Muscle of leg (tissue), 3 donors: ENCODE measurements at regions not wholly inside any gene's neighbourhood (a gene's known extent, or its start where the extent isn't known, plus 50 kb on each side); places are given as distances from the start of the nearest gene placed in this dataset.
"Not testable (repeated sequence)": the region's sequence is repeated elsewhere in the genome, so short reads cannot be mapped to it uniquely, and the experiment has no call there.

Experiments
- DNase-seq: peaks from one replicate; pipeline ENCODE4 v3.0.0; 2013
- H3K27ac ChIP-seq: one replicate; pipeline ENCODE4 v1.5.1; 2013; ENCODE audit warnings: mild to moderate bottlenecking, low read length, control low read depth
- H3K27me3 ChIP-seq: one replicate; pipeline ENCODE4 v1.6.1; 2013; ENCODE audit warnings: low read length; ENCODE audit not compliant: control insufficient read depth, insufficient read depth
- H3K36me3 ChIP-seq: one replicate; pipeline ENCODE4 v1.6.1; 2013; ENCODE audit warnings: low read length; ENCODE audit not compliant: control insufficient read depth, insufficient read depth
- H3K4me1 ChIP-seq: one replicate; pipeline ENCODE4 v1.6.1; 2013; ENCODE audit warnings: low read length; ENCODE audit not compliant: control insufficient read depth, insufficient read depth
- H3K4me3 ChIP-seq: one replicate; pipeline ENCODE4 v1.5.1; 2013; ENCODE audit warnings: low read length, control low read depth
- H3K9me3 ChIP-seq: replicated peaks from 2 replicates; pipeline ENCODE4 v1.6.1; 2013; ENCODE audit warnings: low read depth, low read length; ENCODE audit not compliant: control insufficient read depth
- WGBS: methylation state at CpG from one replicate; pipeline ENCODE4 v1.1.5; 2013; ENCODE audit warnings: missing lambda C conversion rate; ENCODE audit not compliant: insufficient coverage; 5-methylcytosine and 5-hydroxymethylcytosine counted together

DNA sequence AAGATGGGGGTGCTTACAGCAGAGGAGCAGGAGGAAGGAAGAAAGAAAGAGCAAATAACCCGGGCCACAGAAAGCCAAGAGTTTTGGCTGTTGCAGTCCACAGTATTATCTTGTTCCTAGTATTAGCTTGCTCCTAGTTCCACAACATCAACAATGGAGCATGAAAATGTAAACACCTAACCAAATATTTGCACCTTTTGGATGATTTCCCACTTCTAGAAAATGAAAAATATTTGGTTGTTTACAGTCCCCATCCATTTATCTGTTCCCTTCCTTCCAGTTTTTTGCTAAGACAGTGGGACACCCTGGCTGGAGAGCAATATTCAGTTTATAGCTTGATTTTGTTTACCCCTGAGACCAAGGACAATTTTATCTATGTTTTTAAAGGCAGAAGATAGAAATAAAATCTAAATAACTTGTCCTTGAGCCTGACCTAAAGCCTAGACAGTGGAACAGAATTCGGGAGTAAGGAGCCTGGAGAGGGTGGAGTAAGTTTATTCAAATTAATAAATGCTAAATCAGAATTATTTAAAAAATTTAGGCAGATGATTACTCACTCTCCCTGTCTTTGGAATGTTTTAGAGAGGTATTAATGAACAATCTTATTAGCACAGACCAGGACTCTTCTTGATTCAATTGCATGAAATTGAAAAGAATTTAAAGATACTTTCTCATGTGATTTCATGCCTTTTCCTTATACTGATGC is 51.6 kb downstream of the RESF1 start:
- no peak for DNase-seq
- WGBS = no CpG with 5 or more reads among the region's 2 CpGs
- no peaks in the 10 kb centered on the region for H3K9me3 ChIP-seq
- H3K27ac ChIP-seq = no peak overlapping the region
- H3K4me3 ChIP-seq = no peak overlapping the region
- H3K27me3 ChIP-seq = no peaks in the 10 kb centered on the region
- H3K4me1 ChIP-seq = no peaks in the 10 kb centered on the region
- H3K36me3 ChIP-seq = no peaks in the 10 kb centered on the region

DNA sequence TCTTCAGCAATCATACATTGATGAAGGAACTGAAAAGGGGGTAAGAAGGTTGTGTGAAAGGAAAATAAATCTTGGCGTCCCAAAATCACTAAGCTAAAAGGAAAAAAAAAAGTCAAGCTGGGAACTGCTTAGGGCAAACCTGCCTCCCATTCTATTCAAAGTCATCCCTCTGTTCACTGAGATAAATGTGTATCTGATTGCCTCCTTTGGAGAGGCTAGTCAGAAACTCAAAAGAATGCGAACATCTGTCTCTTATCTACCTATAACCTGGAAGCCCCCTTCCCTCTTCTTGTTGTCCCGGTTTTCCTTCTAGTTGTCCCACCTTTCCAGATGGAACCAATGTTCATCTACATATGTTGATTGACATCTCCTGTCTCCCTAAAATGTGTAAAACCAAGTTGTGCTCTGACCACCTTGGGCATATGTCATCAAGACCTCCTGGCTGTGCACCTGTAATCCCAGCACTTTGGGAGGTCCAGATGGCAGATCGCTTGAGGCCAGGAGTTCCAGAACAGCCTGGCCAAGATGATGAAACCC is 53.1 kb downstream of the RESF1 start:
- no peaks in the 10 kb centered on the region for H3K36me3 ChIP-seq
- no peak overlapping the region for H3K4me3 ChIP-seq
- H3K27me3 ChIP-seq = no peaks in the 10 kb centered on the region
- no peak for DNase-seq
- H3K9me3 ChIP-seq = no peaks in the 10 kb centered on the region
- no peaks in the 10 kb centered on the region for H3K4me1 ChIP-seq
- no peak overlapping the region for H3K27ac ChIP-seq
- WGBS = 88% methylated on average over 3 of the region's 4 CpGs

GRCh38 chr12:32015036-32015435 is 55.8 kb downstream of the RESF1 start:
- no peak overlapping the region for H3K4me3 ChIP-seq
- no peak overlapping the region for H3K27ac ChIP-seq
- no peaks in the 10 kb centered on the region for H3K9me3 ChIP-seq
- no peaks in the 10 kb centered on the region for H3K27me3 ChIP-seq
- no peaks in the 10 kb centered on the region for H3K36me3 ChIP-seq
- no peak for DNase-seq
- no peaks in the 10 kb centered on the region for H3K4me1 ChIP-seq
- WGBS = no CpG with 5 or more reads among the region's 4 CpGs

GRCh38 chr12:32016680-32017482 is 57.7 kb downstream of the RESF1 start:
- H3K9me3 ChIP-seq = no peaks in the 10 kb centered on the region
- no peaks in the 10 kb centered on the region for H3K4me1 ChIP-seq
- DNase-seq = no peak
- no peaks in the 10 kb centered on the region for H3K27me3 ChIP-seq
- H3K27ac ChIP-seq = no peak overlapping the region
- no CpG with 5 or more reads among the region's 3 CpGs for WGBS
- H3K36me3 ChIP-seq = no peaks in the 10 kb centered on the region
- H3K4me3 ChIP-seq = no peak overlapping the region

DNA sequence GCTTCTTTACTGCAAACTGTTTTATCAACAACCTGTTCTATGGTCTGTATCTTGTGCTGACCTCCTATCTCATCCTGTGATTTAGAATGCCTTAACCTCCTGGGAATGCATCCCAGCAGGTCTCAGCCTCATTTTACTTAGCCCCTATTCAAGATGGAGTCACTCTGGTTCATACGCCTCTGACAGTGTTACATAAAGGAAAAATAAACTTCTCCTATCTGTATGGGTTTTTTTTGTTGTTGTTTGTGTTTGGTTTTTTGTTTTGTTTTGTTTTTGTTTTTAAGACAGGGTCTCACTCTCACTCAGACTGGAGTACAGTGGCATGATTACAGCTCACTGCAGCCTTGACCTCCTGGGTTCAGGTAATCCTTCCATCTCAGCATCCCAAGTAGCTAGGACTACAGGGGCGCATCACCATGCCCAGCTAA is 62.1 kb downstream of the RESF1 start:
- H3K36me3 ChIP-seq = no peaks in the 10 kb centered on the region
- no peaks in the 10 kb centered on the region for H3K9me3 ChIP-seq
- H3K4me1 ChIP-seq = no peaks in the 10 kb centered on the region
- no peaks in the 10 kb centered on the region for H3K27me3 ChIP-seq
- DNase-seq = no peak
- 100% methylated on average over 1 of the region's 2 CpGs for WGBS
- H3K4me3 ChIP-seq = no peak overlapping the region
- no peak overlapping the region for H3K27ac ChIP-seq

DNA sequence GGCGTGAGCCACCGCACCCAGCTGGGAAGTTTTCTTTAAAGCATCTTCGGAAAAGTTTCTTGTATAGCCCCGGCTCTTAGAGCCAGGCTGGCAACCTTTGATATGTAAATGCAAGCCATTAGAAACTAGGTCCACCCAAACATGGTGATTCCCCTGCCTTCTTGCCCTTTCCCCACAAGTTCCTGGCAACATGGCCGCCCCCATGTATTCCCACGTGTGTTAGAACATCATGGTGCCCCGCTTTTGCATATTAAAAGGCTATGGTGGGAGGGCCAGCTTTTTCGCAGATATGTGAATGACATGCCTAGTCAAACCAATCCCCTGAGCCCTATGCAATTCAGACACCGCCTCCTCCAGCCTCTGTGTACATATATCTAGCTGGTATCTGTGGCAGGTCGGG is 63.2 kb downstream of the RESF1 start:
- not testable (repeated sequence) for H3K27ac ChIP-seq, DNase-seq, H3K36me3 ChIP-seq, H3K4me1 ChIP-seq, H3K4me3 ChIP-seq, H3K27me3 ChIP-seq, H3K9me3 ChIP-seq
- 92% methylated on average over 7 of the region's 10 CpGs for WGBS

GRCh38 chr12:32023861-32024260 is 64.6 kb downstream of the RESF1 start:
- H3K9me3 ChIP-seq = not testable (repeated sequence)
- 95% methylated on average over 9 of the region's 9 CpGs for WGBS

DNA sequence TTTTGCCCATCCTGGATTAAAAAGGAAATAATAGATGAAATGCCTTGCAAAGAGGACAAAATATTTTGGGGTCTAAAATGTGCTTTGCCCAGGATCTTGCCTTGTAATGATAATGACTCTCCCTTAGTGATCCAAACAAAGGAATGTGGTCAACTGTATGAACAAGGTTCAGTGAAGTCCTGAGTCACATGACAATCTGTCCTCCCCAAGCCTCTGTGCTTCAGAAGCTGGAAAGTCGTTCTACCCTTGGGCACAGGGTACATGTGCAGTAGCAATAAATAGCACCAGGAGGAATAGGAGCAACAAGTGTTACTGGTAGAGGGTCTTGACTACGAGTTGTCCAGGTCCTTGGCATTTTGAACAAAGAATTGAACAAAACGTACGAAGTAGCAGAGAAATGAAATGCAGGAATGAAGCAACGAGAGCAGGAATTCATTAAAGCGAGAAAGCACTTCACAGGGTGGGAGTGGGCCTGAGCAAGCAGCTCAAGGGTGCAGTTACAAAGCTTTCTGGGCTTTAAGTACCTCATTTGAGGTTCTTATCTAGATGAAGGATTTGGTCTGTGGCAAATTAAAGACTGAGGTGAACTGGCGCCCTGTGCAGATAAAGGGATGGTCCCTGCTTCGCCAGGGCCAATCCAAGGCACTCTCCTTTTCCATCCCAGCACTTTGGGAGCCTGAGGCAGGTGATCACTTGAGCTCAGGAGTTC is 65.8 kb downstream of the RESF1 start:
- no peak for DNase-seq

More at GRCh38 chr12:32023861-32024260, 64.6 kb downstream of the RESF1 start:
- not testable (repeated sequence) for H3K4me1 ChIP-seq, H3K36me3 ChIP-seq, H3K4me3 ChIP-seq, DNase-seq, H3K27ac ChIP-seq, H3K27me3 ChIP-seq

DNA sequence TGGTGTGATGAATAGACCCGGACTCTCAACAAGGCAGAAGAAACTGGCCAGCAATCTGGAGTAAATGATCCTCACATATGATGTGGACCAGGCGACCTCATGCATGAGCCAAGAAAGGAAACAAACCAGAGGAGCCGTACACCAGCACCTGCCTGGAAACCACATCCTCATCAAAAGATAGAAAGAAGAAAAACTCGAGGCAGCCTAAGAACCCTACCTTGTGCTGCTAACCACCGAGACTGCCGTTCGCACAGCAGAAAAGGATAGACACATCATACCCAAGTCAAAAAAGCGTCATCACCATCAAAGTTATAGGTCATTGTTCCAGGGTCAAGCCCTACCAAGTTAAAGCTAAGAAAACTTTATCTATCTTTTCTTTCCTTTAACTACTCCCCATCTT is 66.7 kb downstream of the RESF1 start:
- DNase-seq = no peak
- H3K27me3 ChIP-seq = no peaks in the 10 kb centered on the region
- no peaks in the 10 kb centered on the region for H3K9me3 ChIP-seq
- no peaks in the 10 kb centered on the region for H3K4me1 ChIP-seq
- H3K4me3 ChIP-seq = no peak overlapping the region
- H3K36me3 ChIP-seq = no peaks in the 10 kb centered on the region
- whole genome bisulfite sequencing = 82% methylated on average over 7 of the region's 8 CpGs
- H3K27ac ChIP-seq = no peak overlapping the region

More for the DNA sequence above, 65.8 kb downstream of the RESF1 start:
- 61% methylated on average over 8 of the region's 8 CpGs for WGBS
- no peak overlapping the region for H3K4me3 ChIP-seq
- no peaks in the 10 kb centered on the region for H3K4me1 ChIP-seq
- H3K9me3 ChIP-seq = no peaks in the 10 kb centered on the region
- no peaks in the 10 kb centered on the region for H3K27me3 ChIP-seq
- no peak overlapping the region for H3K27ac ChIP-seq
- no peaks in the 10 kb centered on the region for H3K36me3 ChIP-seq
